ENCODE measurements at regions not wholly inside any gene's neighbourhood (a gene's known extent, or its start where the extent isn't known, plus 50 kb on each side); places are given as distances from the start of the nearest gene placed in this dataset.
A peak's percentile ranks its signal among the peaks of the same experiment; 100 is the strongest.

DNA sequence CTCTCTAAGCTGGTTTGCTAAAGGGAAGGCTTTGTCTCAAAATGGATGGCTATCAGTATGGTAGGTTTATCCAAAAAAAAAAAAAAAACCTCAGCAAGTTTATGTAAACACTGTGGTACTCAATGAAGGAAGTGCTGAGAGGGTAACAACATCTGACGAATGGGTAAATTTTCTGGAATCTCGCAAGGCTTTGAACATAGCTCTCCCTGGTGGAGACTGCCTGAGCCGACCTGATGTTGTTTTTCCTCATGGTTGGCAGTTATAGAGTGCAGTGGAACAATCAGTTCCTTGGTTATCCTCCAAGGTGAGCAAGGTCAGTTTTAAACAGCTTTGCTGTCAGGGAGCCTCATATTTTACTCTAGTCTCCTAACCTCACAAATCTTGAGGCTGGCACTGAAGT is 94.6 kb downstream of the ZPLD1 start:
- no peak for DNase-seq

DNA sequence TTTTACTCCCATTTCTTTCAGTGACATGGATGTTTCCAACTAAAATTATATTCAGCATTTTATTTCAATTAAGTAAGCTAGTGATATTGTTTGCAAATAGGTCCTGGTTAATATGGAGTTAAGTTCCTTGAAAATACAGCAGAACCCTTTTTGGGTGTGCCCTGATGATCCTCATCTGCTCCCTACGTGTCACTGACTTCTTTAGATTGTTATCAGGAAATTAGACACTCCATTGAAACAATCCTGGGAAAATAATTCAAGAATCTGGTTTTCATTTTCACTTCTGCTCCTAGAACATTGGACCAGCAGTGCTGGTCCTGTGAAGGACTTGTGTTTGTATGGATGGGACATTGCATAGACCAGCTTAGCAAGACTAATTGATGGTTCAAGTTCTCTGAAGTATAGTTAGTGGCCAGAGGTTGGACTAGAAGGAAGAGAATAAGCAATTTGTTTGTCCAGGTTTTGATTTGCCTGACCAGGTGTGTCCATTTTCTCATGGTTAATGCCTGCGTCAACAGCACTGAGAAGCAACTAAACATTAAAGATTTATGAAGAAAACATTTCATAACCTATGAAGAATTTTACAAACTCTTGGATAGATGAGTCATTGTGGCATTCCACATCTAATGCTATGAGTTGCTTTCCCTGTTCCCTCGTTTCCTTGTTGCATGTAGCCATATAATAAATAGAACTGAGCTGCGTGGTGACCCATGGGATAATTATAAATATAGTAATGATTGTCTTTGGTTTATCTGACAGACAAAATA is 95.8 kb downstream of the ZPLD1 start:
- DNase-seq, result no peak

GRCh38 chr3:102531686-102532085 is 96.9 kb downstream of the ZPLD1 start:
- no peak for DNase-seq

DNA sequence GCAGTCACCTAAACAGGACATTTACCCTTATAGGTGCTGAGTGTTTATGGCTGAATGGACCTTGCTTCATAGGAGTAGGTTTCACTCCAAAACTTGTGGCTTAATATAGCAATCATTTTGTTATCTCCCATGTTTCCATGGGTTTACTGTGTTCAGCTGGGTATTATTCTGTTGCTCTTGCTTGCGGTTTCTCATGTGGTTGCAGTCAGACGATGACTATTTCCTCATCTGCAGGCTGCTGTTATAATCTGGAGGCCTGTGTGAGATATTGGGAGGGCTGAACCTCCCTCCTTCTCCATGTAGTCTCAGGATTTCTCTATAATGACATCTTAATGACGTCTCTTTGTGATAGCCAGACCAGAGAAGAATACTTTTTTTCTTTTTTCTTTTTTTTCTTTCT is 98.1 kb downstream of the ZPLD1 start:
- no peak for DNase-seq

DNA sequence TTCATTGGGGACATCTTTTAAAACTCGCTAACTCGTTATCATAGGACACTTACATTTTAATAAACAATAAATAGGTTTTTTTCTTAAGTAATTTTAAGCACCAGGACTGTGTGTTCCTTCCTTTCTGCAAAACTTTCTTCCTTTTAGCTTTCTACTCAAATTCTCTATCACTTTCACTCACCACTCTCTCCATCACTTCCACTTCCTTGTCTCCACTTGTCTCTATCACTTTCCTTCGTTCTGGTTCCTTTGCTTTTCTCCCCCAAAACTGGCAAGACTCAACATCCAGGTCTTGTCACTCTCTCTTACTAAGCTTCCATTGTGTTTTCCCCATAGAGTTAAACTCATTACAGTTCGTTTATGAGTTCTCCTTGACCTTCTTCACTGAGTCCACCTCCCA is 99.0 kb downstream of the ZPLD1 start:
- DNase-seq, result no peak

- DNase-seq, result peak; percentile 56
Observed at GRCh38 chr3:102536456-102536855, 101.6 kb downstream of the ZPLD1 start.

GRCh38 chr3:102537123-102537522 is 102.3 kb downstream of the ZPLD1 start:
- DNase-seq, result no peak

GRCh38 chr3:102544741-102545140 is 109.9 kb downstream of the ZPLD1 start:
- no peak for DNase-seq

GRCh38 chr3:102545276-102545675 is 110.5 kb downstream of the ZPLD1 start:
- no peak for DNase-seq

GRCh38 chr3:102553876-102554275 is 119.1 kb downstream of the ZPLD1 start:
- no peak for DNase-seq

DNA sequence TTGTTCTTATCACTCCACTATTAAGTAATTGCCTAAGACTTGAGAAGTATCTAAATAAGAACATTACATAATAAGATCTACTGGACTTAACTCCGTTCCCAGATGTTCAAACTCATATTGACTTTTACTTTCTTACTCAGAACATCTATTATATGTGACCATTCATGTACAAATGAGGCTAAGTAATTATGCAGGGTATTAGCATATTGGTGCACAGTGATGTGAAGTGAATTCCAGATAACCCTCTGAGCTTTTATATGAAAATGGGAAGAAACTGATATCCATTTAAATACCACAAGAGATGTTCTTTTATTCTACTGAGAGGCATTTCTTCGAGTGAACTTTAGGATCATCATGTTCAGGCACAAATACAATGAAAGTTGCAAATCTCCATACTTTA is 135.7 kb downstream of the ZPLD1 start:
- DNase-seq, result no peak

- no peak for DNase-seq
Observed at GRCh38 chr3:102571006-102571405, 136.2 kb downstream of the ZPLD1 start.

- no peak for DNase-seq
Observed at GRCh38 chr3:102571720-102572384, 137.0 kb downstream of the ZPLD1 start.

- DNase-seq, result no peak
Observed at GRCh38 chr3:102573483-102574028, 138.7 kb downstream of the ZPLD1 start.

DNA sequence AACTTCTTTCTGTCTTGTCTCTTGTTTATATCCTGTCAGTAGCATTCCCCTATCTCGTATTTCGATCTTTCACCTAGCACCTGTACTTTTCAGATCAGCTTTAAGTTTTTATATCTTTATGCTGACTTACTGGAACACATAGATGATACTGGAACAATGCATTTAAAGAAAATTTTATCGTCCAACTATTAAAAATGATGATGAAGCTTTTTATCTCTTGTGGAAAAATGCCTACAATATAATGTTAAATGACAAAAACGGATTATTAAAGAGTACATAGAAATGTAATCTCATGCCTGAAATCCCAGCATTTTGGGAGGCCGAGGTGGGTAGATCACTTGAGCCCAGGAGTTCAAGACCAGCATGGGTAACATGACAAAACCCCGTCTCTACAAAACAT is 139.5 kb downstream of the ZPLD1 start:
- DNase-seq, result no peak

DNA sequence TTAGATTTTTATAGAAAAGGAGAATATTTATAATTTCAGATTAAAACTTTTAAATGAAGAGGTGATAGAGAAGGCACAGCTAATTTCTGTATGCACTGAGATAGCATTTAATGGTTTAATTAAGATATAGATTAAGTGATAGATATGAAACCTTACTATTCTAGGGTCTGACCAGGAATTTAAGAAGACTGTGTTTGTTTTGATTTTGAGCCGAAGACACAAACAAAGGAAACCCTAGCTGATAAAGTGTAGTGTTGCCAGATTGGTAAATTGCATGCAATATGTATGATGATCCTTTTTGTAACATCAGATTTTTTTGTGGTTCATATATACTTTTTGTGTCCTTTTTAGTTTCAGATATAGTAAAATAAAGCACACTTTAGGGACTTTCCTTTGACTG is 141.8 kb downstream of the ZPLD1 start:
- DNase-seq, result no peak

DNA sequence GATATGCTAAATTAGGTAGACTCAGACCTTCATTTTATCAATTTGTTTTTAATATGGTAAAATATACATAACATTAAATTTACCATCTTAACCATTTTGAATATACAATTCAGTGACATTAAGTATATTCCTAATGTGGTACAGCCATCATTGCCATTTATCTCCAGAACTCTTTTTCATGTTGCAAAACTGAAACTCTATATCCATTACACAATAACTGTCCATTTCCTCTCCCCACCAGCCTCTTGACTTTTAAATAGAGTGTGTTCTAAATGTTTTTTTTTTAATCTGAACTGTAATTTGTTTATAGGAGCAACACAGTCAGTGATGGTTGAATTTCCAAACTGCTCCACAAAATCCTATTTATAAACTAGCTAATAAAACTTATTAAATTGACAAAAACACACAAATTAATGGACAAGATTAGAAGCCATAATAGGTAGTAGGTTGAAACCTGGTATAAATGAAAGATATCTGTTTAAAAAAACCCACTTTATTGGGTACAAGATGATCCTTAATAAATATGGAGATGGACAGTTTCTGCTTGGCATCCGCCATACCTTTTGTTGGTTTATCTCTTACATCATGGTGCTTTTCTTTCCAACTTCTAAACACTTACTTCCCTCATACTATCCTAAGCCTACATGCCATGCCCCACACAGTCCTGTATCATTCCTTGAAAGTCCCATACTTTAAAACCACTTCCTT is 142.4 kb downstream of the ZPLD1 start:
- DNase-seq, result no peak

DNA sequence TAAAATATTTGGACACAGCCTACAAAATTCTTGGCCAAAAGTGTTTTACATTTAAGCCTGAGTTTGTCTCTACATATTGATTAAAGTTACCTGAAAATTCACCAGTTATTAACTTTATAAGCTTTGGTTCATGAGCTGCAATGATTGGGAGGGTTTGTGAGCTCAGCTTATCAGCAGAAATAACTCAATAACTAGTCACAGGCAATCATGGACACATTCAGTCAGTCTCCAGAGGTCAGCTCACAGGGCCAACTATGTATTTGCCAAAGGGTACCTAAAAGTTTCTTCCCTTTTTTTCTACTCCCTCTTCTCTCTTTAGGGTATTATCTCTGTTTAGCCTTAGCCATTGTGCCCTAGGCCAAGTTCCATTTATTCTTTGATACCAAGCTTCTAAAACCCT is 145.9 kb downstream of the ZPLD1 start:
- no peak for DNase-seq

DNA sequence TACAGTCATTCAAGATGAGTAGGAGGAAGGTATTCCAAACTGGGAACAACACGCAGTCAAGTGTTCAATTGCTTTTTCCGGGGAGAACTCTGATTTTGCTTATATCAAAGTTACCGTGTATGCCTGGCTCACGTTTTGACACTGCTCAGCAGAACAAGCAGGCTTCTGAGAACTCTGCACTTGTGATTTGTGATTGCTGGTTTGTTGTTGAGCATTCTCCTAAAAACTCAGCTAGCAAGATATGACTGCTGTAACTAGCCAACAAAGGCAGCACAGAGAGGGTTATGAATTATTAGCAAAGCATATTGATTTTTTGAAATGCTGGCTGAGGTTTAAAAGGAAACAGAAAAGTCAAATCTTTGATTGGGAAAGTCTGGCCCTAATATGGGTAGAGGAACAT is 151.7 kb downstream of the ZPLD1 start:
- no peak for DNase-seq

- DNase-seq, result no peak
Observed at GRCh38 chr3:102593812-102594602, 159.2 kb downstream of the ZPLD1 start.

GRCh38 chr3:102595057-102595456 is 160.2 kb downstream of the ZPLD1 start:
- DNase-seq, result no peak

- no peak for DNase-seq
Observed at GRCh38 chr3:102599819-102600576, 165.2 kb downstream of the ZPLD1 start.

All from skin of body (tissue), 1 donor.